ENCODE measurements at regions not wholly inside any gene's neighbourhood (a gene's known extent, or its start where the extent isn't known, plus 50 kb on each side); places are given as distances from the start of the nearest gene placed in this dataset.

GRCh38 chr1:94739521-94740061, 80.6 kb upstream of the SLC44A3 start (continued):
- TF ChIP-seq, protein P1, sequence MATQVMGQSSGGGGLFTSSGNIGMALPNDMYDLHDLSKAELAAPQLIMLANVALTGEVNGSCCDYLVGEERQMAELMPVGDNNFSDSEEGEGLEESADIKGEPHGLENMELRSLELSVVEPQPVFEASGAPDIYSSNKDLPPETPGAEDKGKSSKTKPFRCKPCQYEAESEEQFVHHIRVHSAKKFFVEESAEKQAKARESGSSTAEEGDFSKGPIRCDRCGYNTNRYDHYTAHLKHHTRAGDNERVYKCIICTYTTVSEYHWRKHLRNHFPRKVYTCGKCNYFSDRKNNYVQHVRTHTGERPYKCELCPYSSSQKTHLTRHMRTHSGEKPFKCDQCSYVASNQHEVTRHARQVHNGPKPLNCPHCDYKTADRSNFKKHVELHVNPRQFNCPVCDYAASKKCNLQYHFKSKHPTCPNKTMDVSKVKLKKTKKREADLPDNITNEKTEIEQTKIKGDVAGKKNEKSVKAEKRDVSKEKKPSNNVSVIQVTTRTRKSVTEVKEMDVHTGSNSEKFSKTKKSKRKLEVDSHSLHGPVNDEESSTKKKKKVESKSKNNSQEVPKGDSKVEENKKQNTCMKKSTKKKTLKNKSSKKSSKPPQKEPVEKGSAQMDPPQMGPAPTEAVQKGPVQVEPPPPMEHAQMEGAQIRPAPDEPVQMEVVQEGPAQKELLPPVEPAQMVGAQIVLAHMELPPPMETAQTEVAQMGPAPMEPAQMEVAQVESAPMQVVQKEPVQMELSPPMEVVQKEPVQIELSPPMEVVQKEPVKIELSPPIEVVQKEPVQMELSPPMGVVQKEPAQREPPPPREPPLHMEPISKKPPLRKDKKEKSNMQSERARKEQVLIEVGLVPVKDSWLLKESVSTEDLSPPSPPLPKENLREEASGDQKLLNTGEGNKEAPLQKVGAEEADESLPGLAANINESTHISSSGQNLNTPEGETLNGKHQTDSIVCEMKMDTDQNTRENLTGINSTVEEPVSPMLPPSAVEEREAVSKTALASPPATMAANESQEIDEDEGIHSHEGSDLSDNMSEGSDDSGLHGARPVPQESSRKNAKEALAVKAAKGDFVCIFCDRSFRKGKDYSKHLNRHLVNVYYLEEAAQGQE (IDR thresholded peaks at IDR 0.05), result no peak
- TF ChIP-seq RXRA (IDR thresholded peaks at IDR 0.05) (no peak), FOXA1 (IDR thresholded peaks at IDR 0.05) (no peak)

- no peak for TF ChIP-seq JUND (IDR thresholded peaks at IDR 0.05)
- no peak for TF ChIP-seq MAX (IDR thresholded peaks at IDR 0.05)
- TF ChIP-seq HNF4A (conservative IDR thresholded peaks at IDR 0.05), result no peak
- no peak for TF ChIP-seq HNF4G (IDR thresholded peaks at IDR 0.05)
- TF ChIP-seq GABPA (IDR thresholded peaks at IDR 0.05 in 1 of 2, conservative IDR thresholded peaks at IDR 0.05 in 1 of 2), result no peak
- TF ChIP-seq, protein P2, sequence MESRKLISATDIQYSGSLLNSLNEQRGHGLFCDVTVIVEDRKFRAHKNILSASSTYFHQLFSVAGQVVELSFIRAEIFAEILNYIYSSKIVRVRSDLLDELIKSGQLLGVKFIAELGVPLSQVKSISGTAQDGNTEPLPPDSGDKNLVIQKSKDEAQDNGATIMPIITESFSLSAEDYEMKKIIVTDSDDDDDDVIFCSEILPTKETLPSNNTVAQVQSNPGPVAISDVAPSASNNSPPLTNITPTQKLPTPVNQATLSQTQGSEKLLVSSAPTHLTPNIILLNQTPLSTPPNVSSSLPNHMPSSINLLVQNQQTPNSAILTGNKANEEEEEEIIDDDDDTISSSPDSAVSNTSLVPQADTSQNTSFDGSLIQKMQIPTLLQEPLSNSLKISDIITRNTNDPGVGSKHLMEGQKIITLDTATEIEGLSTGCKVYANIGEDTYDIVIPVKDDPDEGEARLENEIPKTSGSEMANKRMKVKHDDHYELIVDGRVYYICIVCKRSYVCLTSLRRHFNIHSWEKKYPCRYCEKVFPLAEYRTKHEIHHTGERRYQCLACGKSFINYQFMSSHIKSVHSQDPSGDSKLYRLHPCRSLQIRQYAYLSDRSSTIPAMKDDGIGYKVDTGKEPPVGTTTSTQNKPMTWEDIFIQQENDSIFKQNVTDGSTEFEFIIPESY (IDR thresholded peaks at IDR 0.05), result no peak
- TF ChIP-seq SP1 (IDR thresholded peaks at IDR 0.05), result no peak
- TF ChIP-seq, protein P3, sequence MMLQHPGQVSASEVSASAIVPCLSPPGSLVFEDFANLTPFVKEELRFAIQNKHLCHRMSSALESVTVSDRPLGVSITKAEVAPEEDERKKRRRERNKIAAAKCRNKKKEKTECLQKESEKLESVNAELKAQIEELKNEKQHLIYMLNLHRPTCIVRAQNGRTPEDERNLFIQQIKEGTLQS (IDR thresholded peaks at IDR 0.05), result no peak
- TF ChIP-seq FOXA1 (IDR thresholded peaks at IDR 0.05), result no peak
- TF ChIP-seq, protein P1 (IDR thresholded peaks at IDR 0.05), result no peak
- TF ChIP-seq, protein P4, sequence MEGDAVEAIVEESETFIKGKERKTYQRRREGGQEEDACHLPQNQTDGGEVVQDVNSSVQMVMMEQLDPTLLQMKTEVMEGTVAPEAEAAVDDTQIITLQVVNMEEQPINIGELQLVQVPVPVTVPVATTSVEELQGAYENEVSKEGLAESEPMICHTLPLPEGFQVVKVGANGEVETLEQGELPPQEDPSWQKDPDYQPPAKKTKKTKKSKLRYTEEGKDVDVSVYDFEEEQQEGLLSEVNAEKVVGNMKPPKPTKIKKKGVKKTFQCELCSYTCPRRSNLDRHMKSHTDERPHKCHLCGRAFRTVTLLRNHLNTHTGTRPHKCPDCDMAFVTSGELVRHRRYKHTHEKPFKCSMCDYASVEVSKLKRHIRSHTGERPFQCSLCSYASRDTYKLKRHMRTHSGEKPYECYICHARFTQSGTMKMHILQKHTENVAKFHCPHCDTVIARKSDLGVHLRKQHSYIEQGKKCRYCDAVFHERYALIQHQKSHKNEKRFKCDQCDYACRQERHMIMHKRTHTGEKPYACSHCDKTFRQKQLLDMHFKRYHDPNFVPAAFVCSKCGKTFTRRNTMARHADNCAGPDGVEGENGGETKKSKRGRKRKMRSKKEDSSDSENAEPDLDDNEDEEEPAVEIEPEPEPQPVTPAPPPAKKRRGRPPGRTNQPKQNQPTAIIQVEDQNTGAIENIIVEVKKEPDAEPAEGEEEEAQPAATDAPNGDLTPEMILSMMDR (IDR thresholded peaks at IDR 0.05; ENCODE audit: low read depth, low read length, missing input control), result no peak
- TF ChIP-seq RXRA (IDR thresholded peaks at IDR 0.05), result no peak
- Histone ChIP-seq H3K4me1 (ENCODE audit: control insufficient read depth in 4 of 4, insufficient read depth in 4 of 4, low read length in 3 of 4) (no peaks in the 10 kb centered on the region), H3K27ac (ENCODE audit: low read depth in 1 of 2, low read length in 2 of 2) (no peak overlapping the region), H3K9me3 (ENCODE audit: control insufficient read depth in 4 of 4, low read length in 3 of 4) (no peaks in the 10 kb centered on the region), H3K27me3 (ENCODE audit: control insufficient read depth in 4 of 4, insufficient read depth in 4 of 4, low read length in 3 of 4) (no peaks in the 10 kb centered on the region), H3K4me3 (ENCODE audit: low read depth in 1 of 3, low read length in 3 of 3) (no peak overlapping the region), H3K36me3 (ENCODE audit: control insufficient read depth in 4 of 4, insufficient read depth in 3 of 4, low read depth in 1 of 4, low read length in 3 of 4) (no peaks in the 10 kb centered on the region), H3K9ac (ENCODE audit: low read depth in 1 of 2, low read length in 2 of 2) (no peak overlapping the region)
- 92% methylated on average over 3 of the region's 3 CpGs for WGBS
- no peak for DNase-seq (ENCODE audit: low spot score)
These were observed 81.8 kb upstream of the SLC44A3 start for GRCh38 chr1:94738371-94738770.

All from liver (tissue), 8 donors.